Adrenal gland (tissue), 9 donors: ENCODE measurements at regions not wholly inside any gene's neighbourhood (a gene's known extent, or its start where the extent isn't known, plus 50 kb on each side); places are given as distances from the start of the nearest gene placed in this dataset.

Experiments
- DNase-seq, 7 donors: peaks; one replicate each; pipeline ENCODE4 v3.0.0-alpha.2; 2019 to 2020
- H3K27ac ChIP-seq, 5 donors: fragments of 200-600 bp; sonication (generic) in 4 of 5; 1 replicate in 3 of 5; 2 replicates in 2 of 5; pipeline versions ENCODE4 v1.5.1 to v1.8.0; 2016 to 2020; ENCODE audit warnings: mild to moderate bottlenecking in 1 of 5
- H3K27me3 ChIP-seq: fragments of 200-600 bp; 2 replicates; pipeline ENCODE4 v1.8.0; 2021
- H3K36me3 ChIP-seq, 2 donors: fragments of 200-600 bp; replicated peaks in 1 of 2; 1 replicate in 1 of 2; 2 replicates in 1 of 2; pipeline versions ENCODE4 v1.5.1 to v1.8.0; 2018 to 2022
- H3K4me1 ChIP-seq, 2 donors: fragments of 200-600 bp; replicated peaks in 1 of 2; 1 replicate in 1 of 2; 2 replicates in 1 of 2; pipeline versions ENCODE4 v1.5.1 to v1.8.0; 2018 to 2021
- H3K4me3 ChIP-seq, 4 donors: fragments of 200-600 bp; sonication (generic) in 3 of 4; one replicate each; pipeline ENCODE4 v1.5.1; 2016 to 2018
- H3K9me3 ChIP-seq, 3 donors: fragments of 200-600 bp; sonication (generic) in 1 of 3; replicated peaks in 1 of 3; 1 replicate in 2 of 3; 2 replicates in 1 of 3; pipeline versions ENCODE4 v1.5.1 to v1.8.0; 2016 to 2021
- POLR2A ChIP-seq, 2 donors: fragments of 450-650 bp; IDR thresholded peaks; one replicate each; pipeline ENCODE4 v1.6.1; 2017; ENCODE audit warnings: antibody characterized with exemption in 2 of 2, mild to moderate bottlenecking in 2 of 2, moderate library complexity in 1 of 2
- WGBS, 4 donors: extraction: QIAGEN DNeasy Blood & Tissue Kit in 2 of 4; methylation state at CpG; one replicate each; pipeline versions ENCODE4 v1.1.5 to v1.1.7; 2013 to 2017; 5-methylcytosine and 5-hydroxymethylcytosine counted together
- intact Hi-C, 2 donors: fragments of 100-400 bp; cut with DNase I; formaldehyde crosslinking; loops; one replicate each; pipeline versions ENCODE4 v1.14.1 to v1.15.0; 2022 to 2023
- TF ChIP-seq, protein P1 (sequence below), 6 experiments: fragments of 450-650 bp in 4 of 6; fragments of 200-600 bp in 2 of 6; sonication (generic) in 1 of 6; IDR thresholded peaks; 1 replicate in 5 of 6; 2 replicates in 1 of 6; pipeline versions ENCODE4 v1.5.1 to v1.8.0; 2016 to 2021; ENCODE audit warnings: antibody characterized with exemption in 6 of 6, mild to moderate bottlenecking in 2 of 6, moderate library complexity in 1 of 6
- donor health status: healthy with polysubstance abuse.
- donor health status: Bipolar disorder and iron deficiency.
- donor health status: DM: yes; HTN: yes; CAD: no.
- donor health status: DM: no; HTN: no; CAD: no.
- donor health status: DM: no; HTN: no; CAD: no.

DNA sequence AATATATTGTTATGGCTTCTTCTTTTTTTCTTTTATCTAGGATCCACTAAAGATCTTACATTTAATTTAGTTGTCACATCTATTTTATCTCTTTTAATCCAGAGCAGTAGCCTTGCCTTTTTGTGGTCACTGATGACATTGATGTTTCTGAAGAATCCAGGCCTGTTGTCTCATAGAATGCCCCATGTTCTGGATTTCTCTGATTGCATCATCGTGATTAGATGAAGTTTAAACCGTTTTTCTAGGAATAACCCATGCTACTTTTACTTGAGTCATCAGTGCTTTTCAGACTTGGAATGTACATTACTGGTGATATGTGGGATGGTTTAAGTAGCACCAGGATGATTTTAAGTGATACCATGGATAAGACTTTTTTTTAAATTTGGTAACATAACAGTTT is 106.4 kb upstream of the CES5A start:
- 57 to 78% (median 70%) methylated on average over 2 of the region's 2 CpGs for WGBS, 4 donors
- TF ChIP-seq, protein P1, sequence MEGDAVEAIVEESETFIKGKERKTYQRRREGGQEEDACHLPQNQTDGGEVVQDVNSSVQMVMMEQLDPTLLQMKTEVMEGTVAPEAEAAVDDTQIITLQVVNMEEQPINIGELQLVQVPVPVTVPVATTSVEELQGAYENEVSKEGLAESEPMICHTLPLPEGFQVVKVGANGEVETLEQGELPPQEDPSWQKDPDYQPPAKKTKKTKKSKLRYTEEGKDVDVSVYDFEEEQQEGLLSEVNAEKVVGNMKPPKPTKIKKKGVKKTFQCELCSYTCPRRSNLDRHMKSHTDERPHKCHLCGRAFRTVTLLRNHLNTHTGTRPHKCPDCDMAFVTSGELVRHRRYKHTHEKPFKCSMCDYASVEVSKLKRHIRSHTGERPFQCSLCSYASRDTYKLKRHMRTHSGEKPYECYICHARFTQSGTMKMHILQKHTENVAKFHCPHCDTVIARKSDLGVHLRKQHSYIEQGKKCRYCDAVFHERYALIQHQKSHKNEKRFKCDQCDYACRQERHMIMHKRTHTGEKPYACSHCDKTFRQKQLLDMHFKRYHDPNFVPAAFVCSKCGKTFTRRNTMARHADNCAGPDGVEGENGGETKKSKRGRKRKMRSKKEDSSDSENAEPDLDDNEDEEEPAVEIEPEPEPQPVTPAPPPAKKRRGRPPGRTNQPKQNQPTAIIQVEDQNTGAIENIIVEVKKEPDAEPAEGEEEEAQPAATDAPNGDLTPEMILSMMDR (IDR thresholded peaks at IDR 0.05): no peak
- TF ChIP-seq POLR2A (IDR thresholded peaks at IDR 0.05): no peak
- Histone ChIP-seq H3K9me3 (no peaks in the 10 kb centered on the region), H3K27me3 (no peaks in the 10 kb centered on the region), H3K4me1 (no peaks in the 10 kb centered on the region), H3K36me3 (no peaks in the 10 kb centered on the region), H3K27ac (no peak overlapping the region), H3K4me3 (no peak overlapping the region)
- no peak for DNase-seq
- intact Hi-C loops: no loop called here

DNA sequence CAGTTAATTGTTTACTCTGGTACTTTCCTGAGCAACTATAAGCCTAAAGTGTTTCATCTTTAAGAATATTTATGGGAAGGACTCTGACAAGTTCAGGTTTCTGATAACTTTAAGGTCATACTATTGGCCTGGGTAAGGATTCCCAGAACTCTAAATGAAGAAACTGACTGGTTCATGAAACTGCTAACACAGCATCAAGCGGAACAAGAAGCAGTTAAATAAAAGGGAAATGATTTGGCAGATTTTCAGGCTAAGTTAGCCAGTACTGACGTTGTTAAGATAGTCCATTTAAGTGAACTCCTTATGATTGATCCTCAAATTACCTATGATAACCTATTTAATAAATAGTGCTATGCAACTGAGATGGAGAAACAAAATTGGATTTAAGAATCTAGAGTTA is 101.6 kb upstream of the CES5A start:
- WGBS, 4 donors: 39 to 50% (median 48%) methylated on average over 2 of the region's 2 CpGs
- no peaks in the 10 kb centered on the region for H3K36me3 ChIP-seq

DNA sequence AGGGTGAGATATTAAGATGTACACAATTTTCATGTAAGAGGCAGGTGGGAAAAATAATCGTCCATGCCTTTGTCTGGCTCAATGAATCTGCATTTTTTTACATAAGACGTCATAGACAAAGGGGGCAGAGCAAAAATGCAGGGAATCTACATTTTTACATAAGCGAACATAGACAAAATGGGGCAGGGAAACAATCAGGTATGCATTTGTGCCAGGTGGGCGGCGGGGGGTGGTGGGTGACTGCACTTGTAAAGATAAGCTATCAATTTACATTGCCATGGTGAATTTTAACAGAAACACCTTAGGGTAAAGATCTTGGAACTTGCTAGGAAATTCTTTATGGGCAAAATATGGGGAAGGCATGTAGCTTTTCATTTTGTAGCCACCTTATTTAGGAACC is 96.3 kb upstream of the CES5A start:
- intact Hi-C loops: no loop called here
- Histone ChIP-seq H3K4me1 (no peaks in the 10 kb centered on the region), H3K27me3 (no peaks in the 10 kb centered on the region), H3K4me3 (no peak overlapping the region), H3K27ac (no peak overlapping the region), H3K36me3 (no peaks in the 10 kb centered on the region), H3K9me3 (no peaks in the 10 kb centered on the region)
- no peak for TF ChIP-seq POLR2A (IDR thresholded peaks at IDR 0.05)
- TF ChIP-seq, protein P1 (IDR thresholded peaks at IDR 0.05): no peak
- WGBS, 4 donors: 69 to 75% (median 71%) methylated on average over 5 of the region's 5 CpGs
- DNase-seq: no peak

More for the DNA sequence above, 101.6 kb upstream of the CES5A start:
- H3K27me3 ChIP-seq: no peaks in the 10 kb centered on the region
- H3K27ac ChIP-seq: no peak overlapping the region
- TF ChIP-seq POLR2A (IDR thresholded peaks at IDR 0.05): no peak
- TF ChIP-seq, protein P1 (IDR thresholded peaks at IDR 0.05): no peak
- H3K4me1 ChIP-seq: no peaks in the 10 kb centered on the region
- intact Hi-C loops: no loop called here
- no peak overlapping the region for H3K4me3 ChIP-seq
- no peak for DNase-seq
- no peaks in the 10 kb centered on the region for H3K9me3 ChIP-seq

DNA sequence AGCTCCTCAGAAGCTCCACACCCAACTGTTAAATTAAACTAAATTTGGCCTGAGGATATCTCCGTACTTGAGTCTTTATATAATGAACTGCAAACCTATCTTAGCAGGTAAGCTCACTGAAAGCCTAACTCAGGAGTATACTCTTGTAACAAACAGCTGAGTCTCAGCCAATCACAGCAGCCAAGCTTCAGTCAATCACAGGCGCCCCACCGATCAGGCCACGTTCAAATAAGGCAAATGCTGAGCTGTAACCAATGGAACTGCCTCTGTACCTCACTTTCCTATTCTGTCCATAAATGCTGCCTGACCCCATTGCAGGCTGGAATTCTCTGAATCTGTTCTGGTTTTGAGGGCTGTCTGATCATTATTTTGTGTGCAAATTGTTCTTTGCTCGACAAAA is 93.0 kb upstream of the CES5A start:
- no peak for DNase-seq
- WGBS, 4 donors: 64 to 74% (median 66%) methylated on average over 5 of the region's 5 CpGs
- intact Hi-C loops: no loop called here
- Histone ChIP-seq H3K4me1 (no peaks in the 10 kb centered on the region), H3K36me3 (no peaks in the 10 kb centered on the region), H3K27ac (no peak overlapping the region), H3K4me3 (no peak overlapping the region), H3K27me3 (no peaks in the 10 kb centered on the region), H3K9me3 (no peaks in the 10 kb centered on the region)
- TF ChIP-seq, protein P1 (IDR thresholded peaks at IDR 0.05): no peak
- no peak for TF ChIP-seq POLR2A (IDR thresholded peaks at IDR 0.05)
